ENCODE measurements at regions not wholly inside any gene's neighbourhood (a gene's known extent, or its start where the extent isn't known, plus 50 kb on each side); places are given as distances from the start of the nearest gene placed in this dataset.

DNA sequence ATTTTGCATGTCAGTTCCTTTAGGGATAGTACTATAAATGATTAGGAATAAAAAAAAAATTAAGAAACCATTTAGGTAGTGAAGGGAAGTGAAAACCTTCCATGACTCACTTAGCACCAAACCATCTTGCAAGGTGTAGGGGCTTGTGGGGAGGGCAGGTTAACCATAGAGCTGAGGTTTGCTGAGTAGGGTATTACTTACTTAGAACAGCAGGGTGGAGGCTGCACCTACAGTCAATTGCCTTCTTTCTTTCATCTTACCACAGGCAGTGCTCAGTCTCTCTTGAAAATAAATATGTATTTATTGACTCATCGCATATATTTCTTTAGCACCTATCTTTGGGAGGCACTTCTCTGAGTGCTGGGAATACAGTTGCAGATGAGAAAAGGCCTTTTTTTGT, 104.9 kb upstream of the GIMD1 start:
- DNase-seq (ENCODE audit: low read depth): no peak
- TF ChIP-seq, protein P1, sequence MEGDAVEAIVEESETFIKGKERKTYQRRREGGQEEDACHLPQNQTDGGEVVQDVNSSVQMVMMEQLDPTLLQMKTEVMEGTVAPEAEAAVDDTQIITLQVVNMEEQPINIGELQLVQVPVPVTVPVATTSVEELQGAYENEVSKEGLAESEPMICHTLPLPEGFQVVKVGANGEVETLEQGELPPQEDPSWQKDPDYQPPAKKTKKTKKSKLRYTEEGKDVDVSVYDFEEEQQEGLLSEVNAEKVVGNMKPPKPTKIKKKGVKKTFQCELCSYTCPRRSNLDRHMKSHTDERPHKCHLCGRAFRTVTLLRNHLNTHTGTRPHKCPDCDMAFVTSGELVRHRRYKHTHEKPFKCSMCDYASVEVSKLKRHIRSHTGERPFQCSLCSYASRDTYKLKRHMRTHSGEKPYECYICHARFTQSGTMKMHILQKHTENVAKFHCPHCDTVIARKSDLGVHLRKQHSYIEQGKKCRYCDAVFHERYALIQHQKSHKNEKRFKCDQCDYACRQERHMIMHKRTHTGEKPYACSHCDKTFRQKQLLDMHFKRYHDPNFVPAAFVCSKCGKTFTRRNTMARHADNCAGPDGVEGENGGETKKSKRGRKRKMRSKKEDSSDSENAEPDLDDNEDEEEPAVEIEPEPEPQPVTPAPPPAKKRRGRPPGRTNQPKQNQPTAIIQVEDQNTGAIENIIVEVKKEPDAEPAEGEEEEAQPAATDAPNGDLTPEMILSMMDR (IDR thresholded peaks at IDR 0.05; ENCODE audit: control insufficient read depth, insufficient read depth, low read depth, low read length, missing control alignments): no peak
- H3K4me3 ChIP-seq (ENCODE audit: control insufficient read depth, low read depth, low read length): no peak overlapping the region

DNA sequence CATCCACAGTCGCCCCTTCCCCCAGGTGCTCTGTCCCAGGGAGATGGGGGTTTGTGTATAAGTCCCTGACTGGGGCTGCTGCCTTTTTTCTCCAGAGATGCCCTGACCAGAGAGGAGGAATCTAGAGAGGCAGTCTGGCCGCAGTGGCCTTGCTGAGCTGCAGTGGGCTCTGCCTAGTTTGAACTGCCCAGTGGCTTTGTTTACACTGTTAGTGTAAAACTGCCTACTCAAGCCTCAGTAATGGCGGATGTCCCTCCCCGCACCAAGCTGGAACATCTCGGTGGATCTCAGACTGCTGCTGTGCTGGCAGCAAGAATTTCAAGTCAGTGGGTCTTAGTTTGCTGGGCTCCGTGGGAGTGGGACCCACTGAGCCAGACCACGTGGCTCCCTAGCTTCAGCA, 102.6 kb upstream of the GIMD1 start:
- TF ChIP-seq, protein P1 (IDR thresholded peaks at IDR 0.05; ENCODE audit: control insufficient read depth, insufficient read depth, low read depth, low read length, missing control alignments): no peak
- H3K4me3 ChIP-seq (ENCODE audit: control insufficient read depth, low read depth, low read length): no peak overlapping the region
- DNase-seq (ENCODE audit: low read depth): no peak

DNA sequence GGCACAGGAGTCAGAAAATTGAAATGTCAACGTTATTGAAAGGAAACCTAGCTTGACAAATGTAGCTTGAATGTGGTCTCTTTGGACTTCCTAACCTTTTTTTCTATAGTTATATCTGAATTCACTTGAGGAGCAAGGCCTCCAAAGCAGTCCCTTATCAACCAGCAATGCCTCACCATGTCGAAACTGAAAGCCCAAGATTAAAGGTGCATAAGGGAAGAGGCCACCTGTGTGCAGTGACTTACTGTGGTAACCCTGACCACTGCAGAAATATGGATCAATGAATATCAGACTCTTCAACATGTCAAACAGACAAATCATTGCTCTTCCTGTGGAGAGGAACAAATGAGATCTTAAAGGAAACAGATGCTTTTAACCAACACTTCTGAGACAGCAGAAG, 95.0 kb upstream of the GIMD1 start:
- no peak for DNase-seq (ENCODE audit: low read depth)
- H3K4me3 ChIP-seq (ENCODE audit: control insufficient read depth, low read depth, low read length): no peak overlapping the region
- TF ChIP-seq, protein P1 (IDR thresholded peaks at IDR 0.05; ENCODE audit: control insufficient read depth, insufficient read depth, low read depth, low read length, missing control alignments): no peak

DNA sequence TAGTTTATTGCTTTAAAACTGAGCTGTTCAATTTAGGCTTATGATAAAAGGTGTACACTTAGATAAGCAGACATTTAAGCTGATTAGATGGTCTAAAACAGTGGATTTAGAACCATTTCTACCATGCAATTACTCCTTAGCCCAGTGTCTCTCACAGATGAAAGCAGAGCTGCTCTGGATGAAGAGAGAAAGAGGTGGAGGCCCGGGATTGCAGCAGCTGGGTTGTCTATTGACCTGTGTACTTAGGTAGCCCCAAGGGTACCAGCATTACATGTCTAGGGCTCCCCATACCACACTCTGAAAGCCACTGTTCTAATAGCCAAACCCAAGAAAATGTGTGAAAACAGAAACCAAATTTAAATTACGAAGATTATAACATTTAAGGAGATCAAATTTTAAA, 86.0 kb upstream of the GIMD1 start:
- no peak for DNase-seq (ENCODE audit: low read depth)
- TF ChIP-seq, protein P1 (IDR thresholded peaks at IDR 0.05; ENCODE audit: control insufficient read depth, insufficient read depth, low read depth, low read length, missing control alignments): no peak
- H3K4me3 ChIP-seq (ENCODE audit: control insufficient read depth, low read depth, low read length): no peak overlapping the region

DNA sequence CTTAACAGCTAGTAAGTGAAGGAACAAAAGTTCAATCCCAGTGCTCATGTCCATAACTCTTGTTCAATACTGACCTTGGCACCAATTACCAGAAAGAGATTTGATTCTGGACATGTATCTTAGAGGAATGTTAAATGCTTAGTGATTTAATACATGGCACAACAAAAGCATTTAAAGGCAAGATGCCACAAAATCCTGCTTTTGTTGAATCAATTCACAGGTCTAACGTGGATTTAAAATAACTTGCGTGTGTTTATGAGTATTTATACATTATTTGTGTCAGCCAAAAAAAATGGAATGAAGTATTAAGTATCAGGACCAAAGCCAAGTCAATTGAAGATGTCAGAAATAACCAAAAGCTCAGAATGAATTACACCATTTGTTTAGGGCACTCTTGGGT, 85.4 kb upstream of the GIMD1 start:
- TF ChIP-seq, protein P1 (IDR thresholded peaks at IDR 0.05; ENCODE audit: control insufficient read depth, insufficient read depth, low read depth, low read length, missing control alignments): no peak
- H3K4me3 ChIP-seq (ENCODE audit: control insufficient read depth, low read depth, low read length): no peak overlapping the region
- no peak for DNase-seq (ENCODE audit: low read depth)

DNA sequence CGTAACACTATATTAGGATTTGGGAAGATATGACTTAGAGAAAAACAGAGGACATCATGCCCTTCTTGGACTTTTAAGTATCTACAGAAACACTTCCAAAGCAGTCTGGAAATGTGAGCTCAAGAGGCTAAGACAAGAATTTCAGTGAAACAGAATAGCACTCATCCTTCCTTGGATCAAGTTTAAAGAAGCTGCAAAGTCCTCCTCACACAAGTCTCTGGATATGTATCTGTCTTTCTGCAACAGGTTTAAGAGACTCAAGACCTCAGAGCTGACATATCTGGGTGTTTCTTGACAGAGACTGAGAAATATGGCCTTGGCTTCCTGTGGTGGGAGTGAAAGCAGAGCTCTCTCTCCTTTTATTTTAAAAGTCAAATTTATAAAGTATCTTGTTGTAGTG, 82.5 kb upstream of the GIMD1 start:
- DNase-seq (ENCODE audit: low read depth): no peak
- no peak overlapping the region for H3K4me3 ChIP-seq (ENCODE audit: control insufficient read depth, low read depth, low read length)
- TF ChIP-seq, protein P1 (IDR thresholded peaks at IDR 0.05; ENCODE audit: control insufficient read depth, insufficient read depth, low read depth, low read length, missing control alignments): no peak

DNA sequence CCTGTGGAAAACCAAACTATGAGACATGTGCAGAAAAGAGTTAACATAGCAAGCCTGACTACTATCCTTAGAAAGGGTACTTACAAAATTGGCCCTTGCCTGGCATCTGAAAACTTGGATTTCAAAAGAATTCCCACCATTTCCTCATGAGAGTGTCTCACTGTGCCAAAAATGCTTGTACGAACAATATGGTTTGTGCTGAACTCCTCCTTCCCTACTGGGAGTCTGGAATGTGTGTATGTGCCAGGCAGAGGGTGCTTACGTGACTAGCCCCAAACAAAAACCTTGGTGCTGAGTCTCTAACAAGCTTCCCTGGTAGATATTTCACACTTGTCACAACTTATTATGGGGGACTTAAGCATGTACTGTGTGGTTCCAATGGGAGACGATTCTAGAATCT, 81.7 kb upstream of the GIMD1 start:
- no peak for DNase-seq (ENCODE audit: low read depth)
- no peak overlapping the region for H3K4me3 ChIP-seq (ENCODE audit: control insufficient read depth, low read depth, low read length)
- TF ChIP-seq, protein P1 (IDR thresholded peaks at IDR 0.05; ENCODE audit: control insufficient read depth, insufficient read depth, low read depth, low read length, missing control alignments): no peak
